ENCODE measurements at regions not wholly inside any gene's neighbourhood (a gene's known extent, or its start where the extent isn't known, plus 50 kb on each side); places are given as distances from the start of the nearest gene placed in this dataset.

- no peak for TF ChIP-seq CTCF (IDR thresholded peaks at IDR 0.05)
- H3K9me3 ChIP-seq: no peaks in the 10 kb centered on the region
- no peaks in the 10 kb centered on the region for H3K4me1 ChIP-seq (ENCODE audit: low read depth)
- H3K36me3 ChIP-seq (ENCODE audit: low read depth): no peaks in the 10 kb centered on the region
- DNase-seq (no peak), ATAC-seq (no peak)
- intact Hi-C loops (cut with DNase I, micrococcal nuclease): no loop called here
- H3K4me3 ChIP-seq: no peak overlapping the region
Measured at GRCh38 chr12:90152897-90153624, 444.4 kb upstream of the ATP2B1 start.

- intact Hi-C loops (cut with DNase I, micrococcal nuclease): no loop called here
- TF ChIP-seq CTCF (IDR thresholded peaks at IDR 0.05): no peak
- DNase-seq: no peak
- H3K9me3 ChIP-seq: no peaks in the 10 kb centered on the region
- no peaks in the 10 kb centered on the region for H3K36me3 ChIP-seq (ENCODE audit: low read depth)
- no peak overlapping the region for H3K4me3 ChIP-seq
- H3K4me1 ChIP-seq (ENCODE audit: low read depth): no peaks in the 10 kb centered on the region
- no peak for ATAC-seq
Measured at GRCh38 chr12:90151491-90152015, 442.9 kb upstream of the ATP2B1 start.

GRCh38 chr12:90149453-90149852, 440.8 kb upstream of the ATP2B1 start:
- no peaks in the 10 kb centered on the region for H3K36me3 ChIP-seq (ENCODE audit: low read depth)
- intact Hi-C loops (cut with DNase I, micrococcal nuclease): no loop called here

GRCh38 chr12:90129366-90130030, 420.9 kb upstream of the ATP2B1 start:
- ATAC-seq (peak; percentile 43), DNase-seq (no peak)
- no peaks in the 10 kb centered on the region for H3K36me3 ChIP-seq (ENCODE audit: low read depth)
- TF ChIP-seq CTCF (IDR thresholded peaks at IDR 0.05): no peak
- H3K9me3 ChIP-seq: no peaks in the 10 kb centered on the region
- peaks cover 4% of the 10 kb centered on the region for H3K4me1 ChIP-seq (ENCODE audit: low read depth)
- intact Hi-C loops (cut with DNase I, micrococcal nuclease): no loop called here
- H3K4me3 ChIP-seq: no peak overlapping the region

More at GRCh38 chr12:90149453-90149852, 440.8 kb upstream of the ATP2B1 start:
- no peak for TF ChIP-seq CTCF (IDR thresholded peaks at IDR 0.05)
- no peak for DNase-seq
- Histone ChIP-seq H3K4me1 (ENCODE audit: low read depth) (no peaks in the 10 kb centered on the region), H3K4me3 (no peak overlapping the region), H3K9me3 (no peaks in the 10 kb centered on the region)
- ATAC-seq: no peak

GRCh38 chr12:90128526-90128925, 419.9 kb upstream of the ATP2B1 start:
- no peak for TF ChIP-seq CTCF (IDR thresholded peaks at IDR 0.05)
- no peak overlapping the region for H3K4me3 ChIP-seq
- peaks cover 4% of the 10 kb centered on the region for H3K4me1 ChIP-seq (ENCODE audit: low read depth)
- no peaks in the 10 kb centered on the region for H3K9me3 ChIP-seq
- ATAC-seq (no peak), DNase-seq (no peak)
- H3K36me3 ChIP-seq (ENCODE audit: low read depth): no peaks in the 10 kb centered on the region
- intact Hi-C loops (cut with DNase I, micrococcal nuclease): no loop called here

Measured in mucosa of descending colon (tissue), 3 donors.